ENCODE measurements at regions not wholly inside any gene's neighbourhood (a gene's known extent, or its start where the extent isn't known, plus 50 kb on each side); places are given as distances from the start of the nearest gene placed in this dataset.
A peak's percentile ranks its signal among the peaks of the same experiment; 100 is the strongest.

DNA sequence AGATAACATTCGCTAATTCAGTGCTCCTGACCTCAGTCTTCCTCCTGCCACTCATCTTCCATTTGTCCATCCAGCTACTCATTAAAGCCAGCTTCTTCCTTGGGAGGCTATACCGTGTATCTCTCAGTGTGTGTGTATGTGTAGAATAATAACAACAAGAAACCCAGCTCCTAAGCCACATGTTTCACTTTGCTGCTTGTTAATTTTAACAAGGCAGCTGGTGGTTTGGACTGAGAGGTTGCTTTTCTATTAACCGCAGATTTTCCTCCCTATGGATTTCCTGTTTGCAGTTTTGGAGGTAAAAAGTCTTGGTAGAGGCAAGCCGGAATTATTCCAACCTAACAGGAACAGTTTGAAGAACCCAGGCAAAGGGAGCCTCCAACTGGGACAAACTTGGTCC, 165.0 kb downstream of the ADAMTS15 start:
- no peak for DNase-seq (ENCODE audit: low read depth, low spot score)

DNA sequence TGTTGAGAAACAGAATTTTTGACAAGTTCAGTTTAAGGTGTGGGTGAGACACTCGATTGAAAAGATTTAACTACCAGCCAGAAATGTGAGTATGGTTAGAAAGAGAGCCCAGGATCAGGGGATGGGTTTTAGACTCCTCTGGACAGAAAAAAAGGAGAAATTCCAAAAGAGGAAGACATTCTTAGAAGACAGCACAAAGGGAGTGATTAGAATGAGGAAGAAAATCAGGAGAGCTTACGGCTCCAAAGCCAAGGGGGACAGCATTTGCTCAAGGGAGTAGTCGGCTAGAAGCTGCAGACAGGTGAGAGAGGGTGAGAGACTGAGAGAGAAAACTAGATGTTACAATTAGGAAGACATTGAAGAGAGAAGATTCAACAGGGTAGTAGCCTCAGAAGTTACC, 166.1 kb downstream of the ADAMTS15 start:
- no peak for DNase-seq (ENCODE audit: low read depth, low spot score)

DNA sequence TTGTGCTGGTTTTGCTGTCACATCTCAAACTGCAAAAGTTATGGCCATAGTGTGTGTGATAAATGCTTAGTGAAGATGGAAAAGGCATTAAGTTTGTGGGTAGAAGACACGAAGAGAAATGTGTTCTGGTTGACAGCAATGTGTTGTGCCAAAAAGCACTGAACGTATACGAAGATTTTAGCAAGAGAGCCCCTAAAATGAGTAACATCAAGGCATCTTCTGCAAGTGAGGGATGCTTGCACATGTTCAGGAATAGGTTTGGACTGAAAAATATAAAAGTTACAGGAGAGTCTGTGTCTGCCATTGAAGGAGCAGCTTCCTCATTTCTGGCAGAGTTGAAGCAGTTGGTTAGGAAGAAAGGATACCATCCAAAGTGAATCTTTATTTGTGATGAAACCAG, 167.1 kb downstream of the ADAMTS15 start:
- no peak for DNase-seq (ENCODE audit: low read depth, low spot score)

DNA sequence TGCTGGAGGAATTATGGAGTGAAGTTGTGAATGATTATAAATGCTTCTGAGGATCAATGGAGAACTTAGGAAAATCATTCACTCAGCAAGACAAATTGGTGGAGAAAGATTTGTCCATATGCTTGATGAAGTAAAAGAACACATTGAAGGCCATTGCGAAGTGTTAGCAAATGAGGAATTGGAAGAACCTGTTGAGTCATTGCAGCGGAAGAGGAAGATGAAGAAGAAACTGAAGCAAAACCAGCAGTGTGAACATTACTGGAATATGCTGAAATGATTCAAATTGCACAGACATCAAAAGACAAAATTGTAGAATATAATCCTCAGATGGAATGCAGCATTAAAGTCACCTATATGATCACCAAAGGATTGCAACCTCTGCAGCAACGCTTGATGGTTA, 168.1 kb downstream of the ADAMTS15 start:
- DNase-seq (ENCODE audit: low read depth, low spot score) = no peak

DNA sequence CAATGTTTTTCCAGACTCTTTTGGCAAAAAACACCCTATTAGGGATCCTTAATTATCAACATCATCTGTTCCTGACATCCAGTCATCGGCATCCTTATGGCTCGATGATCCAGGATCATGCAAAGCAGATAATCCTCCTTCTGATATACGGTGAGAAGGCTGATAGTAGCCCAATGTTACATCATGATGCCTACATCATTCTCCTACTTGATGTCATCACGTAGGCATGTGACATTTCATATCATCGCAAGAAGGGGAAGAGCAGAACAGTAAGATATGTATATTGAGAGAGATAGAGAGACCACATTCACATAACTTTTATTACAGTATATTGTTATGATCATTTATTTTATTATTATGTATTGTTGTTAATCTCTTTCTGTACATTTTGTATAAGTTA, 168.6 kb downstream of the ADAMTS15 start:
- no peak for DNase-seq (ENCODE audit: low read depth, low spot score)

DNA sequence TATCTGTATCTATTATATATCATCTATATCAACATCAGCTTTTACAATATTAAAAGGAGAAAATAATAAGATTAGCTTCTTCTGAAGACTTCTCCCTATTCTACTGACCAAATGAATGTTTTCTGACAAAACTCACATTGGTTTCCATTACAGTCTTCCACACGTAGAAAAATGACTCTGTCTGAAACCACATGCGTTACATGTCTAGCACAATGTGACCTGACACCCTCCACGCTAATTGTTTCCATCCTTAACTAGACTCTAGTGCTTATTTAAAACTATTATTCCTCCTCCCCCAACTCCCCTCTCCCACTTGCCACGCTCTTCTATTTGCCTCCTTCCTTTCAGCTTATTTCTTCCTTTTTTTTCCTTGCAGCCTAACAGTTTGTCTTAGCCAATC, 172.1 kb downstream of the ADAMTS15 start:
- no peak for DNase-seq (ENCODE audit: low read depth, low spot score)

DNA sequence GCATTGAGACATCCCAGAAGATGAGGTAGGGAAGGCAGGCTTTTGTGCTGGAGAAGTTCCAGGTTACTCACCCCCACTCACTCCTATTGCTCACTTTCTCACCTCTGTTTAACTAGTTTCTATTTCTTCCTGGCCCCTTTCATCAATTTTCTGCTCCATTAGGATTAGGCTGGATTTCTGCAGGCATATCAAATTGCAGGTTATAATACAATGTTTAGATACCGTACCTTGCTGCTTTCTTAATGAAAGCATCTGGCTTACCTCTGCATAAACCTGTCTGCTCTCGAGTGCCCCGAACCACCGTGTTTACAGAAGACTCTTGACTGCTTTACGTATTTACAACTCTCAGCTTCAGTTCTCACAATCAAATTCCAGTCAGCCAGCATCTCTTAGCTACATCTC, 173.7 kb downstream of the ADAMTS15 start:
- no peak for DNase-seq (ENCODE audit: low read depth, low spot score)

DNA sequence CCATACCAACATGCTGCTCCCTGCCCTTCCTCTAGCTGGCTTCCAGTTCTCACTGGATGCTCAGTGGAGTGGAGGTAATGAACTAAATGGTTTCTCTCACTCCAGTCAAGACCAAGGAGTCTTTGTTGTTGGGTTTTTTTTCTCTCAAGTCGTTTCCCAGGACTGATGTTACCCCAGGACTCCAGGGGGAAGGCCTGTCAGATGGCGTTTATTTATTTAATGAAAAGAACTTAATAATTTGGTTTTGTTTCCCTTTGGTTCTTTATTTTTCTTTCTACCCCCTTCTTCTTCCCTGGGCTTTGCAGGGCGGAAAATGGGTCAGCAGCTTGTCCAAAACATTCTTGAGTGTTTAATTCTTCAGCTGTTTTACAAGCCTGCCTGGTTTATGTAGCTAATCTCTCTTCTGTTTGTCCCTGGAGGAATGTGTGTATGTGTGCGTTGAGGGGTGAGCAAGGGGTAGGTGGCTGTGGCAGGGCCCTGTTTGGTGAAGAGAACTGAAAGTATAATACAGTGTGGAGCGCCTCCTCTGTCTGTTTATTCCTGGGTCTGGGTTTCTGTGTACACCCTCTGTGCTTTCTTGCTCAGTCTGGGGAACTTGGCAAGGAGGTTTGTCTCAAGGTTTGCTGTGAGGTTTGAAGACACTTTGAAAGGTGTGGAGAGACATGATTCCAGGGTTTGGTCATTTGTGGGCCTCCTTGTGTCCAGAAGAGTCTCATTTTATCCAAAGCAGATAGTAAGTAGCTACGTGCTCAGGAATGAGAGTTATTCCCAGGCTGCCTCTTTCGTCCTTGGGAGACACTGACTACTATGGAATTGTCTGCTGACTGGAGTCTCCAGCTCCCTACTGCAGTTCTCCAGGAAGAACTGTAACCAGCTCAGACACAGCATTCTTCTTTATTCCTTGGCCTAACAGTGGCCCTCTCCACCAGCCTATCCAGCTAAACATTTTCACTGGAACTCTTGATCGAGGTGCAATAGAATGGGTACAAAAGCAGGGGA, 175.5 kb downstream of the ADAMTS15 start:
- DNase-seq (ENCODE audit: low read depth, low spot score) = no peak

DNA sequence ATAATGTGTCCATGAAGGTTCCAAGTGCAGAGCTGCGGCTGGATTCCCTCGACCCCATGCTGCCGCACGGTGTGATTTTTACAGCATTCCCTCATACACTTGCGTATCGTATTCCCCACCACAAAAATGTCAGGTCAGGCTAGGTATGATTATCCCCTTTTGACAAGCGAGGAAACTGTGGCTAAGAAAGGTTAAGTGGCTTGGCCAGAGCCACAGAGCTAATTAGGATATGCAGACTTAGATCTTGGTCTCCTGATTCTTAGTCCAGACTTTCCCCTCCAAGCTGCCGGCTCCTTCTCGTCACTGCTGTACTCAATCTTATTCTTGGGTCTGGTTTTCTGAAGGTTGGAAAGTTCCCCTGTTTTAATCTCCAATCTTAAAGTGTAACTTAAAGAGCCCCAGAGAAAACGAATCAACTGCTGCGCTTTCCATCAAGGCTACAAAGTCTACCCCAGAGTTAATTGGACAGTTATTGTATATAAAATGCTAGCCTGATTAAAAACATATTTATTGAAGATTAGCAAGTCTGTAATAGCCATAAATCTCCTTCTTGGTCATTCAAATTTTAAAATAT, 176.6 kb downstream of the ADAMTS15 start:
- DNase-seq (ENCODE audit: low read depth, low spot score) = no peak

DNA sequence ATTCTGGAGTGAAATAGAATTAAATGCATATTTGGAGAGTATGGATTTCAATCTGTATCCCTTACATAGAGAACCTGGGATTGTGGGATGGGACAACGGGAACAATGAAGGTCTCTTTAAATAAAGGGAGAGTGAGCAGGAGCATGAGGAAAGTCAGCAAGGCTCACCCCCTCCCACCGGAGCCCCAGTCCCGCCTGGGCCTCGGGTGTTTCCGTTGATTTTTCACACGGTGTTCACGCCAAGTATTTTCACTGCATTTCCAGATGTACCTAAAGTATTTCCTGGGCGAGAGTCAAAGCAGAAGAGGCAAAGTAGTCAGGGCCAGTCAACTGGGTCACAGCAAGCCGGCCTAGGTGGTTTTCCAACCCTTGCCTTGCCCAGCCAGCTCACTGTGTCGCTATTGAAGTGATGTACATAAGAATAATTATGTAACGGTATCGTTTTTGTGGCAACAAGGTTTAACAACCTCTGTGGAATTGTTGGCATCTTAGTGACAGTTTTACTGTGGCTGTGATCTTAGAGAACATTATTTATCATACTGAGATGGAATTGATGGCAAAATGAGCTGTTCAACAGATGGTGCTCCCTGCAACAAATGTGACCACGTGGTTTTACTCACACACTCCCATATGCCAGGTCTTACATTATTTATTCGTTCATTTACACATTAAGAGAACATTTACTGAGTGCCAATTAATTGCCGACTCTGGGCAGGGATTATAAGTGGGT, 177.3 kb downstream of the ADAMTS15 start:
- no peak for DNase-seq (ENCODE audit: low read depth, low spot score)

DNA sequence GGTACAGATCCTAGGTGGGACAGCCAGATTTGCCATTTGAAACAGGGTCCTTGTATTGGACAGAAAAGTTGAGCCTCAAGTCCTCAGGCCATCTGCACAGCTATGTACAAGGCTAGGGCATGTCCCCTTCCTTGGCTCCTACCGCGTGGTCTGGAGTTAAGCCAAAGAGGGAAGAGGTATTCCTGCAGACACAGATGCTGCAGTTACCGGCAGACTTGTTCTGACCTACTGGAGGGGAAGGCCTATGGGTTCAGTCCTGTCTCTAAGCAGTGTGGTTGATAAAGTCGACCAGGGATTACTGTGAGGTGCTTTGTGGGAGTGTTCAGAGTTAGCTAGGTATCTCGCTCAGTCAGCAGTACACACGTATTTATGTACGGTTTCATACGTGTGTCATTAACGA, 180.6 kb downstream of the ADAMTS15 start:
- DNase-seq (ENCODE audit: low read depth, low spot score) = no peak

DNA sequence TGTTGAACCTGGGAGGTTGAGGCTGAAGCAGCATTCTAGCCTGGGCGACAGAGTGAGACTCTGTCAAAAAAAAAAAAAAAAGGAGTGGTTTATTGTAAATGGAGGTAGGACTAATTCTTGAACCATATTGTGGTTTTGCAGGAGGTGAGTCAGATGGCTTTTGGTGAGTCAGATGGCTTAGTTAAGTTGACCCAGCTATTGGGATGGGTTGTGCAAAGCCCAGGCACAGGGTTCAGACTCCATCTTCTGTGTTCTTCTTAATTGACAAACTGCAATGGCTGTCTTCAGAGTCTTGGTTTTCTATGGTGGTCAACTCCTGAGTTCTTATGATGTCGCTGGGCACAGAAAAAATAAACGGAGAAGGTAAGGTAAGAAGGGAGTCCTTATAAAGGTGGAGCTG, 182.7 kb downstream of the ADAMTS15 start:
- no peak for DNase-seq (ENCODE audit: low read depth, low spot score)

DNA sequence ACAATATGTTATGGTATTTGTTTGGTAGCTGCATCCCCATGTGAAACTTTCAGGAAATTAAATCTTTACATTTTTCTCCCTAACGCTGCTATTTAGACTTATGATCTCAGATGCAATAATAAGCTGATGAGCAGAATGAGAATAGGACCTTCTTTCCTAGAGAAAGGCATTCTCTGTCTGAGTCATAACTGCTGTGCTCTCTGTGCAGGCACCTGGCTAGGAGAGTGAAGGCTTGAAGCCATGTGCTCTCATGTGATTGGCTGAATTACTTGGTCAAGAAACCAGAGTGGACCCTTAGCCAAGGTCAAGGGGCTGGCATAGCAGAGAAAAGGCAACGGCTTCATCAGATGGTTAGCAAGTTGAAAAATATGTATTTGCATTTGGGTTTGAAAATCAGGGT, 185.0 kb downstream of the ADAMTS15 start:
- no peak for DNase-seq (ENCODE audit: low read depth, low spot score)

DNA sequence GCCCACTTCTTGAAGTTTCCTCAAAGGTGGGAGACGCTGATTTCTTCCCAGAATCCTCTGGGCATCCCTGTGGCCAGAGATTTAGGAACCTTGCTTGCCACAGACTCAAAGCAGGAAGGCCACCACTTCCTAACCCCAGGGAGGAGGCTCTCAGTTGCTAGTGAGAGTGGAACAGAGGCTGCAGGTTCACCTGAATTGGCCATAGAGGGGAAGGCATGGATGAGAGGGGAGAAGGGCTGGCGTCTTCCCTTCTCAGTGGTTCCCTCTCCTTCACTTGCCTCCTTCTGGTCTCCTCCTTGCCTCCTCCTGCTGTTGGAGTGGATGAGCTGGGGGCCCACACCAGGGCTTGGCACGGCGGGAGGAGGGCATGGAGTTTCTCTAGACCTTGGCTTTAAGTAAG, 185.7 kb downstream of the ADAMTS15 start:
- DNase-seq (ENCODE audit: low read depth, low spot score) = no peak

DNA sequence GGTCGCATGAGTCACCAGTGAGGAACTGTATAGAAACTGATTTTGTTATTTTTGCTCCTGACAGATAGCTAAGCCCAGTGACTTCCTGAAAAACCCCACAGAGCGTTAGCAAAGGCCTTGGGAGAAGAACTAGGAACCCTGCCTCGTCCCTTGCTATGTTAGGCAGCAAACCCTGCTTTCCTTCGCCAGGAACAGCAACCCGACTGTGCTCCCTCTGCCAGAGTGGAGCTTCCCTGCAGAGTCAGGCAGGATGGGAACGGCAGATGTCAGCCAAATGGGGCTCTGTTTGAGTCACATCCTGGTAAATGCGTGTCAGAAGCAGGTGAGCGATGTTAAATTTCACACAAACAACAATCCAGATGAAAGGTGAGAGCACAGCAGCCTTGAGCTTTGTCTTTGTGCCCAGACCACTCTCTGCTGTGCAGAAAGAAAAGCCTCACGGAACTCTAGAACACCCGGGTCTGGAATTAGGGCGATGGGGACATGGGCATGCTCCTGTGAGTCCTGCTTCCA, 186.6 kb downstream of the ADAMTS15 start:
- DNase-seq (ENCODE audit: low read depth, low spot score) = peak; percentile 93

DNA sequence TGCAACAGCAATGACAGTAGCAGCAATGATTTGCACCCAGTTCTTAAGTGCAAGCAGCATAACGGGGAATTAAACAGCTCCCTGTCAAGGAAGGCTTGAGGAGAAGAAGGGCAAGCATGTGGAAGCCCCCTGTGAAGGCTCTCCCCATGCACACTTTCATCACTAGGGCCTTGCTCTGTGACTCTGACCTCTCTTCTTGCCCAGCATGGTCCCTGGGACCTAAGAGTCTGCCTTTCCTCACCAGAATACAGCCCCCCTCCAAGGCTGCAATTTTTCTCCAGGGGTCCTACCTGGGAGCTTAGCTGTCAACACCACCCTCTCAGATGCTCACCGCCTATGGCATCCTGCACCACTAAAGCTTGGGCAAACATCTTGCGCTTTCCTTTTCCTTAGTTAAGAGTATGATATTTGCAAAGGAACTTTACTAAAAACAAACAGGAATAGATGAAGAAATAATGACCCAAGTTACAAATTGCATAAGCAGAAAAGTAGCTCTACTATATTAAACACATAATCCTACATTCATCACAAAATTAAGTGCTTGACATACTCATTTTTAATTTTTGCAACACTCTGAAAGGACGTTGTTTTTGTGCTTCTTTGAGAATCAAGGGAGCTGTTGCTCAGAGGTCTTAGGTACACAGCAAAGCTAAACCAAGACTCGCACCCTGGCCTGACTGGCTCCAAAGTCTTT, 187.6 kb downstream of the ADAMTS15 start:
- no peak for DNase-seq (ENCODE audit: low read depth, low spot score)

DNA sequence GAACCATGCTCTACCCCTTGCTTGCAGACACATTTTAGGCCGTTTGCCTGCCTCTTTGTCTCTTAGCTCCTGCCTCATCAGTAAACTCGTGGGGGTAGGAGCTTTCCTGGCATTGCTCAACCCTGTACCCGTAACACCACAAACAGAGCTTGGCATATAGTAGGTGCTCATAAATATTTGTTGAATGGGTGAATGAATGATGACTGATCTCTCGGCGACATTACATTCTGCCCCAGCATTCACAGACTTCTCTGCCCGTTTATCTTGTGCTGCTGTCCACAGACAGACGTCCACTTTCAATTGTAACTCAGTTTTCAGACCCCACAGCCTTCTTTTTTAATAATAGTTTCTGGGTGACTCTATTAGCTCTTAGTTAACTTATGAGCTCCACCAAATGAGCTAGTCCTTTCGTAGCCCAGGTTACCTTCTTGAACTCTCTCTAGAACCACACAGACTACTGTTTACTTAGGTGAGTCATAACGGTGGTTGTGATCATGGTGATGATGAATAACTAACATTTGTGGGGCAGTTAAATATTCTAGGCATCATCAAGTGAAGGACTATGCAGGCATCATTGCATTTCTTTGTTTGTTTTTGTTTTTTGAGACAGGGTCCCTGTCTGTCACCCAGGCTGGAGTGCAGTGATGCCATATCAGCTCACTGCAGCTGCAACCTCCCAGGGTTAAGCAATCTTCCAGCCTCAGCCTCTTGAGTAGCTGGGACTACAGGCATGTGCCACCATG, 188.4 kb downstream of the ADAMTS15 start:
- no peak for DNase-seq (ENCODE audit: low read depth, low spot score)

DNA sequence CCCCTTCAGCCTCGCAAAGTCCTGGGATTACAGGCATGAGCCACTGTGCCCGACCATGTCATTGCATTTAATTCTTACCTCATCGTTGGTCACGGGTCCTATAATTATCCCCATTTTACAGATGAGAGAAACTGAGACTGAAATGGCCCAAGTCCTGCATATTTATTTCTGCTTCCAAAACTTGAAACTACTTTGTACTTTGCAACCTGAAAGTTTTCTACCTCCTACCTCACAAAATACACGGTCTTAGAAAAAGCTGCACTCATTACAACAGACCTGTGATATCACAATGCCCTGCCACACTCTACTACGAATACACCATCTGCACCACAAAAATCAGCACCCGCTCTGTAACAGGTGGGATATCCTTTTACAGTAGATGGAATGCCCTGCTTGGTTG, 189.1 kb downstream of the ADAMTS15 start:
- DNase-seq (ENCODE audit: low read depth, low spot score) = no peak

DNA sequence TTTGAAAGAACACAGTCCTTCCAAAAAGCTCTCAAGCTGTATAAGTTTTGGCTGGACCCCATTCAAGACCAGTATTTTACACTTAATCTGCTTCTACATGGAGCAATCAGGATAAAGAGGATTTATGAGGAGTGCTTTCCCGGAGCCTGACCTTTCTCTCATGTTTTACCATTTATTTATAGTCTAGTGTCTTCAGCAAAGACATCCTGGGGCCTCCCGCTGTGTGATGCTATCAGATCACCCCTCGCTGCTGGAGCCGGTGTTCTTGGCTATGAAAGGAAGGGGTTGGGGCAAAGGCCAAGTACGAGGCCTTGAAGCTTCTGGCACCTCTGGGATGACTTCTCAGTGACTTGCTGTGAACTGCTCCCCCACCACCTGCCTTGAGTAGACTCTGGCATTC, 189.6 kb downstream of the ADAMTS15 start:
- no peak for DNase-seq (ENCODE audit: low read depth, low spot score)

DNA sequence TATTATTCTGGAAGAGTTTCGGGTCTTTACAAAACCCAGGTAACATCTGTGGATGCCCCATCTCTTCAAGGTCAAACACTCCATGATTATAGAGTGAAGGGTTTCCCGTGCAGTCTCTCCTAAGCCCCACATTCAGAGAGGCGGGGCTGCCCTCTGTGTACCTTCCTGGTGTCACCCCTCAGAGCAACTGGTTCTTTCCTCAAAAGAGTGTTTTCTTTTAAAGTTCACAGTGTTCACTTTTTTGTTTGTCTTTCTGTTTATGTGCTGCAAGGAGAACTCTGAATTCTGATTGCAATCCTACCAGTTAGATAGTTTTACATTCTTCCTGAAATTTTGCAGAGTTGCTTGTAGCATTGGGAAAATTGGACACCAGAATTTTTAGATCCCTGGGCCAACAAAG, 190.2 kb downstream of the ADAMTS15 start:
- no peak for DNase-seq (ENCODE audit: low read depth, low spot score)

DNA sequence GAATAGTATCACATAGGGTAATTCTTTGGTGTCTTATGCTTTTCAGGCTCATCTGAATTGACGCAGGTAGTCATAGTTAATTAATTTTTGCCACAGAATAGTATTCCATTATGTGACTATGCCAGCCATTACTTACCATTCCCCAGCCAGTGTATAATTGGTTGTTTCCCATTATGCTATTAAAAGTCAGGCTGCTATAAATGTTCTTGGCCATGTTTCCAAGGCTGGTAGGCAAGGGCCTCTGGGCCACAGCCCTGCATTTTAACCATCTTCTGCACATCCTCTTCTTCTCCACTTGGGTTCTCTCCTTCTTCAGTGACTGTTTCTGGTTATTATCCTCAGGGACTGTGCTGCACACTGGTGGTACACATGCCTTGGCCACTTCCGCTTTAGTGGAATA, 190.9 kb downstream of the ADAMTS15 start:
- DNase-seq (ENCODE audit: low read depth, low spot score) = no peak
